PFSK-1 (cell line): ENCODE measurements at regions not wholly inside any gene's neighbourhood (a gene's known extent, or its start where the extent isn't known, plus 50 kb on each side); places are given as distances from the start of the nearest gene placed in this dataset.

Experiments used
- POLR2AphosphoS5 ChIP-seq: IDR thresholded peaks from 2 replicates; pipeline ENCODE4 v1.6.1; 2012; ENCODE audit warnings: low read depth, mild to moderate bottlenecking, control low read depth, low read length, moderate library complexity
- TF ChIP-seq, protein P1 (sequence below), 2 experiments: IDR thresholded peaks; 2 replicates each; pipeline versions ENCODE4 v1.6.1 to v1.8.0; 2011 to 2012; ENCODE audit warnings: low read depth in 2 of 2, low read length in 2 of 2, control low read depth in 1 of 2, inconsistent platforms in 1 of 2, mild to moderate bottlenecking in 1 of 2, moderate library complexity in 1 of 2; ENCODE audit not compliant: insufficient read depth in 1 of 2

DNA sequence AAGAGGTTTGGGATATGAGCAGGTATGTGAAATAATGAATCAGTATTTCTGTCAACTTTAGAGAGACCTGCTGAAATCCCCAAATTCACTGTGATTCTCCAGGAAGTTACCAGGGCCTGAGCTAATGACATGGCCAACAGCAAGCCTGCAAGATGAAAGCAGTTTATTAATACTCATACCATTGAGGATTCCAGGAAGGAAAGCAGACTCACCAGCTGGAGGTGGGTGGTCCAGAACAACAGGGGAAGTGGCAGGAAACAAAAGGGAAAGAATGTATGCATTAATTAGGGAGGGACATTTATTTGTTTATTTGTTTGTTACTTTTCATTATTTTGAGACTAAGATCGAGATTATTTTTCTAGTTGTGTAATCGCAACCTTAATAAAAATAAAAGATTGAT is 196.6 kb upstream of the AGA start:
- TF ChIP-seq POLR2AphosphoS5: no peak
- TF ChIP-seq, protein P1, sequence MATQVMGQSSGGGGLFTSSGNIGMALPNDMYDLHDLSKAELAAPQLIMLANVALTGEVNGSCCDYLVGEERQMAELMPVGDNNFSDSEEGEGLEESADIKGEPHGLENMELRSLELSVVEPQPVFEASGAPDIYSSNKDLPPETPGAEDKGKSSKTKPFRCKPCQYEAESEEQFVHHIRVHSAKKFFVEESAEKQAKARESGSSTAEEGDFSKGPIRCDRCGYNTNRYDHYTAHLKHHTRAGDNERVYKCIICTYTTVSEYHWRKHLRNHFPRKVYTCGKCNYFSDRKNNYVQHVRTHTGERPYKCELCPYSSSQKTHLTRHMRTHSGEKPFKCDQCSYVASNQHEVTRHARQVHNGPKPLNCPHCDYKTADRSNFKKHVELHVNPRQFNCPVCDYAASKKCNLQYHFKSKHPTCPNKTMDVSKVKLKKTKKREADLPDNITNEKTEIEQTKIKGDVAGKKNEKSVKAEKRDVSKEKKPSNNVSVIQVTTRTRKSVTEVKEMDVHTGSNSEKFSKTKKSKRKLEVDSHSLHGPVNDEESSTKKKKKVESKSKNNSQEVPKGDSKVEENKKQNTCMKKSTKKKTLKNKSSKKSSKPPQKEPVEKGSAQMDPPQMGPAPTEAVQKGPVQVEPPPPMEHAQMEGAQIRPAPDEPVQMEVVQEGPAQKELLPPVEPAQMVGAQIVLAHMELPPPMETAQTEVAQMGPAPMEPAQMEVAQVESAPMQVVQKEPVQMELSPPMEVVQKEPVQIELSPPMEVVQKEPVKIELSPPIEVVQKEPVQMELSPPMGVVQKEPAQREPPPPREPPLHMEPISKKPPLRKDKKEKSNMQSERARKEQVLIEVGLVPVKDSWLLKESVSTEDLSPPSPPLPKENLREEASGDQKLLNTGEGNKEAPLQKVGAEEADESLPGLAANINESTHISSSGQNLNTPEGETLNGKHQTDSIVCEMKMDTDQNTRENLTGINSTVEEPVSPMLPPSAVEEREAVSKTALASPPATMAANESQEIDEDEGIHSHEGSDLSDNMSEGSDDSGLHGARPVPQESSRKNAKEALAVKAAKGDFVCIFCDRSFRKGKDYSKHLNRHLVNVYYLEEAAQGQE (IDR thresholded peaks at IDR 0.05; ENCODE audit: insufficient read depth in 1 of 2, low read depth in 2 of 2, low read length in 2 of 2): no peak
